MM.1S (cell line): ENCODE measurements at regions not wholly inside any gene's neighbourhood (a gene's known extent, or its start where the extent isn't known, plus 50 kb on each side); places are given as distances from the start of the nearest gene placed in this dataset.

Experiments used
- DNase-seq: peaks from one replicate; pipeline ENCODE4 v3.0.0-alpha.2; 2015
- H2AFZ ChIP-seq: fragments of 300-600 bp; sonication (generic); 2 replicates; pipeline ENCODE4 v1.6.0; 2016; ENCODE audit warnings: antibody characterized with exemption, low read length
- H3F3A ChIP-seq: fragments of 300-600 bp; sonication (generic); 2 replicates; pipeline ENCODE4 v1.6.1; 2016; ENCODE audit warnings: mild to moderate bottlenecking, antibody characterized with exemption, low read length, moderate library complexity, mixed read lengths; ENCODE audit not compliant: insufficient read depth
- H3K27ac ChIP-seq: fragments of 300-600 bp; sonication (generic); 2 replicates; pipeline ENCODE4 v1.5.1; 2016; ENCODE audit warnings: mild to moderate bottlenecking, low read length
- H3K27me3 ChIP-seq: fragments of 300-600 bp; sonication (generic); replicated peaks from 2 replicates; pipeline ENCODE4 v1.6.0; 2016; ENCODE audit warnings: low read length; ENCODE audit not compliant: insufficient read depth
- H3K36me3 ChIP-seq: fragments of 300-600 bp; sonication (generic); replicated peaks from 2 replicates; pipeline ENCODE4 v1.6.1; 2016; ENCODE audit warnings: mild to moderate bottlenecking, low read length, mixed read lengths; ENCODE audit not compliant: insufficient read depth
- H3K4me1 ChIP-seq: fragments of 300-600 bp; sonication (generic); 2 replicates; pipeline ENCODE4 v1.6.1; 2016; ENCODE audit warnings: low read length, mixed read lengths
- H3K4me2 ChIP-seq: fragments of 300-600 bp; sonication (generic); 2 replicates; pipeline ENCODE4 v1.6.0; 2016; ENCODE audit warnings: low read depth, low read length
- H3K4me3 ChIP-seq: fragments of 300-600 bp; sonication (generic); 2 replicates; pipeline ENCODE4 v1.5.1; 2016; ENCODE audit warnings: low read length, mixed read lengths
- H3K79me2 ChIP-seq: fragments of 300-600 bp; sonication (generic); 2 replicates; pipeline ENCODE4 v1.6.1; 2016; ENCODE audit warnings: mixed run types, low read length, mixed read lengths
- H3K9ac ChIP-seq: fragments of 300-600 bp; sonication (generic); 2 replicates; pipeline ENCODE4 v1.6.1; 2016; ENCODE audit warnings: low read length, mixed read lengths
- H3K9me2 ChIP-seq: fragments of 300-600 bp; sonication (generic); replicated peaks from 2 replicates; pipeline ENCODE4 v1.6.1; 2016; ENCODE audit warnings: mild to moderate bottlenecking, low read length, mixed read lengths; ENCODE audit not compliant: insufficient read depth
- H3K9me3 ChIP-seq: fragments of 300-600 bp; sonication (generic); replicated peaks from 2 replicates; pipeline ENCODE4 v1.6.1; 2016; ENCODE audit warnings: mild to moderate bottlenecking, low read length, mixed read lengths; ENCODE audit not compliant: insufficient read depth
- H4K20me1 ChIP-seq: fragments of 300-600 bp; sonication (generic); 2 replicates; pipeline ENCODE4 v1.6.1; 2016; ENCODE audit warnings: mild to moderate bottlenecking, low read length, moderate library complexity, mixed read lengths; ENCODE audit not compliant: insufficient read depth
- EZH2 ChIP-seq: fragments of 300-600 bp; sonication (generic); optimal IDR thresholded peaks from 2 replicates; pipeline ENCODE3; 2017; ENCODE audit warnings: low read depth, mild to moderate bottlenecking, antibody characterized with exemption, low read length, mixed read lengths
- EZH2phosphoT487 ChIP-seq: fragments of 300-600 bp; sonication (generic); IDR thresholded peaks from 2 replicates; pipeline ENCODE4 v1.6.1; 2018; ENCODE audit warnings: antibody characterized with exemption, low read length
- TF ChIP-seq, protein P1 (sequence below): fragments of 300-600 bp; sonication (generic); IDR thresholded peaks from 2 replicates; pipeline ENCODE4 v1.5.1; 2016; ENCODE audit warnings: antibody characterized with exemption, low read length, mixed read lengths

DNA sequence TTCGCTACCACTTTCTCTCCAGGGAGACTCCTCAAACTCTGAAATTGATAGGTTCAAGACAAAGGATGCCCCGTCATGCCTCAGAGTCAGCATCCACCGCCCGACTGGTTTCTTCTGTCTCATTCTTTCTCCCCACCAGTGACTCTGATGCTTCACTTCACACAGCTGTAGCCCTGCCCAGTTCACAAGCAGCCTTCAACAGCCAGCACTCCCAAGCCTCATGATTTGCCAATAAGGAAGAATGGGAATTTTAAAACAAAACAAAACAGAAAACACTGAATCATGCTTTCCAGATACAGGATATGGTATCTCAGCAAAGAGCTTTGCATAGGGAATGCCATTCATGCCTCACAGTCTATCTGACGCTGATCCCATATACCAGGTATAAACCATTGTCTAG, 371.2 kb upstream of the RORB start:
- Histone ChIP-seq H3K9me2 (no peaks in the 10 kb centered on the region), H3K4me3 (no peak overlapping the region), H2AFZ (no peak overlapping the region), H3K4me1 (no peaks in the 10 kb centered on the region), H3K27ac (no peak overlapping the region), H4K20me1 (no peaks in the 10 kb centered on the region), H3F3A (no peaks in the 10 kb centered on the region), H3K36me3 (no peaks in the 10 kb centered on the region), H3K9me3 (no peaks in the 10 kb centered on the region), H3K9ac (no peak overlapping the region), H3K27me3 (no peaks in the 10 kb centered on the region), H3K79me2 (no peaks in the 10 kb centered on the region), H3K4me2 (no peak overlapping the region)
- no peak for DNase-seq
- TF ChIP-seq, protein P1, sequence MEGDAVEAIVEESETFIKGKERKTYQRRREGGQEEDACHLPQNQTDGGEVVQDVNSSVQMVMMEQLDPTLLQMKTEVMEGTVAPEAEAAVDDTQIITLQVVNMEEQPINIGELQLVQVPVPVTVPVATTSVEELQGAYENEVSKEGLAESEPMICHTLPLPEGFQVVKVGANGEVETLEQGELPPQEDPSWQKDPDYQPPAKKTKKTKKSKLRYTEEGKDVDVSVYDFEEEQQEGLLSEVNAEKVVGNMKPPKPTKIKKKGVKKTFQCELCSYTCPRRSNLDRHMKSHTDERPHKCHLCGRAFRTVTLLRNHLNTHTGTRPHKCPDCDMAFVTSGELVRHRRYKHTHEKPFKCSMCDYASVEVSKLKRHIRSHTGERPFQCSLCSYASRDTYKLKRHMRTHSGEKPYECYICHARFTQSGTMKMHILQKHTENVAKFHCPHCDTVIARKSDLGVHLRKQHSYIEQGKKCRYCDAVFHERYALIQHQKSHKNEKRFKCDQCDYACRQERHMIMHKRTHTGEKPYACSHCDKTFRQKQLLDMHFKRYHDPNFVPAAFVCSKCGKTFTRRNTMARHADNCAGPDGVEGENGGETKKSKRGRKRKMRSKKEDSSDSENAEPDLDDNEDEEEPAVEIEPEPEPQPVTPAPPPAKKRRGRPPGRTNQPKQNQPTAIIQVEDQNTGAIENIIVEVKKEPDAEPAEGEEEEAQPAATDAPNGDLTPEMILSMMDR = no peak
- TF ChIP-seq EZH2 = no peak
- no peak for TF ChIP-seq EZH2phosphoT487

DNA sequence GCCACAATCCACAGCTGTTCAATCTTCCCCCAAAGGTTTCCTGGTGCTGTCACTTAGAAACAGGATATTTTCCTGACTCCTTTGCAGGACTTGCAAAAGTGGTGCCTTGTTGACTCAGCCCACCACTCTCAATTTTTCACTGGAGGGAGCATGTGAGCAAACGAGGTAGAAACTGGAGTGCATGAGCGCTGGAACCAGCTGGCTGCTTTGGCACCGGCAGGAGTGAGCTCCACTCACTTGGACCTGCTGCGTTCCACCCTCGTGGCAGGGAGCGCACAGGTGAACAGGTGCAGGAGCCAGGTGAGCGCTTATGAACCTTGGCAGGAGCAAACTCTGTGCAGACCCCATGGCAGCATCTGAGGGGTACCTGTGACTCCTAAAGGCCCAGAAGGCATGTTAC, 364.1 kb upstream of the RORB start:
- Histone ChIP-seq H2AFZ (no peak overlapping the region), H3F3A (no peaks in the 10 kb centered on the region), H3K27me3 (no peaks in the 10 kb centered on the region), H3K27ac (no peak overlapping the region), H3K4me1 (no peaks in the 10 kb centered on the region), H3K9me2 (no peaks in the 10 kb centered on the region), H3K9ac (no peak overlapping the region), H3K36me3 (no peaks in the 10 kb centered on the region), H4K20me1 (no peaks in the 10 kb centered on the region), H3K4me2 (no peak overlapping the region), H3K4me3 (no peak overlapping the region), H3K9me3 (no peaks in the 10 kb centered on the region), H3K79me2 (no peaks in the 10 kb centered on the region)
- no peak for DNase-seq
- no peak for TF ChIP-seq EZH2
- TF ChIP-seq, protein P1 = no peak
- TF ChIP-seq EZH2phosphoT487 = no peak

DNA sequence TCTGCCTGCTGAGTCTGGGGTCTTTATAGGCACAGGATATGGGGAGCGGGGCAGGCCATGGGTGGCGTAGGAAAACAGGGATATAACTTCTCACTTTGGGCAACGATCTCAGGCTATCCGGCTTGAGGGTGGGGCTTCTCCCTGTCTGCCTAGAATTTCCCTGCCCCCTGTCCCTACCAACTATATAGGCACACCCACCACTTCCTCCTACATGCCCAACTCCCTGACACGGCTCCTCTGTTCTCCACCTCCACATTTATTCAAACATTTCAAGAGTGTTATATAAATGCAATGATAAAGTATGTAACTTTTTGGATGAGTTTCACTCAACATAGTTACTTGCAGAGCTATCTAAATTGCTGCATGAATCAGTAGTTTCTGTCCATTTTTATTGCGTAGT, 363.2 kb upstream of the RORB start:
- H3K36me3 ChIP-seq = no peaks in the 10 kb centered on the region
- H3K79me2 ChIP-seq = no peaks in the 10 kb centered on the region
- H3K9me3 ChIP-seq = no peaks in the 10 kb centered on the region
- no peak overlapping the region for H3K9ac ChIP-seq
- H3F3A ChIP-seq = no peaks in the 10 kb centered on the region
- TF ChIP-seq EZH2 = no peak
- TF ChIP-seq, protein P1 = no peak
- TF ChIP-seq EZH2phosphoT487 = no peak
- H3K27me3 ChIP-seq = no peaks in the 10 kb centered on the region
- H3K4me2 ChIP-seq = no peak overlapping the region
- H3K4me3 ChIP-seq = no peak overlapping the region
- H3K9me2 ChIP-seq = no peaks in the 10 kb centered on the region
- no peak overlapping the region for H2AFZ ChIP-seq
- no peak overlapping the region for H3K27ac ChIP-seq
- DNase-seq = no peak
- no peaks in the 10 kb centered on the region for H4K20me1 ChIP-seq
- no peaks in the 10 kb centered on the region for H3K4me1 ChIP-seq
